Osteoblast (primary cell): ENCODE measurements at regions not wholly inside any gene's neighbourhood (a gene's known extent, or its start where the extent isn't known, plus 50 kb on each side); places are given as distances from the start of the nearest gene placed in this dataset.

Experiments
- DNase-seq: peaks from one replicate; pipeline ENCODE4 v3.0.0; 2011; ENCODE audit warnings: low spot score, mixed read lengths; ENCODE audit not compliant: insufficient read length; ENCODE audit errors: missing footprints
- H2AFZ ChIP-seq: 2 replicates; pipeline ENCODE4 v1.6.0; 2011; ENCODE audit warnings: mild to moderate bottlenecking, low read length
- H3K27ac ChIP-seq: 2 replicates; pipeline ENCODE4 v1.5.1; 2011; ENCODE audit warnings: mild to moderate bottlenecking, low read depth, low read length, moderate library complexity
- H3K27me3 ChIP-seq: 2 replicates; pipeline ENCODE4 v1.6.0; 2012; ENCODE audit warnings: mild to moderate bottlenecking, control low read depth, inconsistent platforms, low read length, moderate library complexity; ENCODE audit not compliant: insufficient read depth
- H3K36me3 ChIP-seq: 2 replicates; pipeline ENCODE4 v1.5.1; 2011; ENCODE audit warnings: mild to moderate bottlenecking, low read length, control low read depth, moderate library complexity; ENCODE audit not compliant: insufficient read depth
- H3K4me1 ChIP-seq: 2 replicates; pipeline ENCODE4 v1.5.1; 2011; ENCODE audit warnings: mild to moderate bottlenecking, low read length, control low read depth, moderate library complexity; ENCODE audit not compliant: insufficient read depth
- H3K4me2 ChIP-seq: 2 replicates; pipeline ENCODE4 v1.6.0; 2011; ENCODE audit warnings: mild to moderate bottlenecking, low read length; ENCODE audit not compliant: insufficient read depth
- H3K4me3 ChIP-seq: fragments of 200-600 bp; sonication (generic); 3 replicates; pipeline ENCODE4 v1.5.1; 2012; ENCODE audit warnings: mild to moderate bottlenecking, low read length, inconsistent platforms; ENCODE audit not compliant: insufficient read depth
- H3K79me2 ChIP-seq: 2 replicates; pipeline ENCODE4 v1.6.0; 2012; ENCODE audit warnings: mild to moderate bottlenecking, low read length, control low read depth, inconsistent platforms; ENCODE audit not compliant: insufficient read depth
- H3K9me3 ChIP-seq: 2 replicates; pipeline ENCODE4 v1.5.1; 2011; ENCODE audit warnings: low read depth, low read length, control low read depth
- H4K20me1 ChIP-seq: 2 replicates; pipeline ENCODE4 v1.6.0; 2012; ENCODE audit warnings: mild to moderate bottlenecking, low read length, control low read depth; ENCODE audit not compliant: insufficient read depth
- CTCF ChIP-seq: IDR thresholded peaks from 2 replicates; pipeline ENCODE4 v1.5.1; 2011; ENCODE audit warnings: mild to moderate bottlenecking, low read depth, low read length, moderate library complexity; ENCODE audit errors: extremely low read depth

GRCh38 chr11:104704146-104704830 is 194.0 kb downstream of the CASP12 start:
- no peaks in the 10 kb centered on the region for H3K79me2 ChIP-seq
- peaks cover 7% of the 10 kb centered on the region for H3K4me1 ChIP-seq
- H3K9me3 ChIP-seq = no peaks in the 10 kb centered on the region
- H3K27me3 ChIP-seq = no peaks in the 10 kb centered on the region
- no peak overlapping the region for H3K27ac ChIP-seq
- no peak for TF ChIP-seq CTCF
- no peak overlapping the region for H2AFZ ChIP-seq
- H3K4me3 ChIP-seq = no peak overlapping the region
- H3K4me2 ChIP-seq = no peak overlapping the region
- H4K20me1 ChIP-seq = no peaks in the 10 kb centered on the region
- no peak for DNase-seq
- H3K36me3 ChIP-seq = no peaks in the 10 kb centered on the region

DNA sequence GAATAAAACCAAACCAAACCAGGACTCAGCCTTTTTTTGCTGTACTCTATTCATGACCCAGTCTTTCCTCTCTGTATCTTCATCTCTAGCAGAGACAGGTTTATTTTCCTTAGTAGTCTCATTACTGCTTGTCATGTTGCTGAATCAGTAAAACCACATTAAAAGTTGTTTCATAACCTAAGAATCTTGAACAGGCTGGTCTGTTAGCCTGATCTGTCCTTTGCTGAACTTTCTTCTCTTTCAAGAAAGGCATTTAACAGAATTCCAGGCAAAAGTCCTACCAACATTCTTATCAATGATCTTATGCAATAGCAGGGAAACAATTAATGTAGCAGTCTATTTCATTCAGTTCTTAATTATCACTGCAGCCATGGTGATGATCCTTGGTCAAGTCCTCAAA is 197.7 kb downstream of the CASP12 start:
- Histone ChIP-seq H3K79me2 (no peaks in the 10 kb centered on the region), H3K27ac (no peak overlapping the region), H4K20me1 (no peaks in the 10 kb centered on the region), H3K36me3 (no peaks in the 10 kb centered on the region), H2AFZ (no peak overlapping the region), H3K4me2 (peak overlapping the region; percentile 10), H3K27me3 (no peaks in the 10 kb centered on the region), H3K4me3 (no peak overlapping the region), H3K9me3 (no peaks in the 10 kb centered on the region), H3K4me1 (peaks cover 4% of the 10 kb centered on the region)
- TF ChIP-seq CTCF = no peak
- DNase-seq = no peak

DNA sequence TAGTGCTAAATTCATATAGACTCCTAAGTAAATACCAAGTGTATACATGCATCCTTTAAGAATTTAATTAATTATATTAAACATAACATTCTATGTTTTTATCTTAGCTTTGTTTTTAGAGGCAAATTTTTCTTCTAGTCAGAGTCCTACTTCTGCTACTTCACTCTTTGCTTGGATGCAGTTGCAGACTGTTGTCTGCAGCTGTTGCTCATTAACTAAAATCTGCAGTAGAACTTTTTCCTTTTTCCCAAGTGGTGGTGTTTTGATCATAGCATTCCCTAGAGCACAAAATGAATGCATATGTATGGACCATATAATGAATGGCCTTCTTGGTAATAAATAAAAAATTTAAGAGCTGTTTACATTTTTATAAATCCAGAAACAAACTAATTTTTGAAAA is 198.3 kb downstream of the CASP12 start:
- Histone ChIP-seq H3K9me3 (no peaks in the 10 kb centered on the region), H3K36me3 (no peaks in the 10 kb centered on the region), H4K20me1 (no peaks in the 10 kb centered on the region), H3K4me2 (no peak overlapping the region), H3K27me3 (no peaks in the 10 kb centered on the region), H3K79me2 (no peaks in the 10 kb centered on the region), H3K4me3 (no peak overlapping the region), H3K4me1 (peaks cover 4% of the 10 kb centered on the region), H2AFZ (no peak overlapping the region), H3K27ac (no peak overlapping the region)
- no peak for TF ChIP-seq CTCF
- no peak for DNase-seq

DNA sequence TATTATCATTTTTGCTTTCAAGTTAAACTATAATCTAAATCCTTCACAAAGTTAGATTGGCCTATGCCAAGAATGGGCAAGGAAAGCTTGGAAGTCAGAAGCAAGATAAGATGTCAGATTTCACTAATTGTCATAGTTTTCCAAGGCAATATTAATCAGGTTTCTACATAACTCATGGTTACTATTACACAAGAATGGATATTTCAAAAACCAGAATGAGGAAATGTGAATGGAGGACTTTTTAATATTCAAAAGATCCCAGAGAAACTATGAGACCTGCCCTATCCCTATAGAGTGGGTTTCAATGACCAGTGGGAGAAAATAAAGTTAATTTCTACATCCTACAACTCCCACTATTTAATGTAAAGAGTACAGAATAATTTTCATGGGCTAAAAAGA is 203.2 kb downstream of the CASP12 start:
- no peak overlapping the region for H3K4me3 ChIP-seq
- no peak overlapping the region for H2AFZ ChIP-seq
- DNase-seq = no peak
- H3K27ac ChIP-seq = peak overlapping the region; percentile 24
- no peaks in the 10 kb centered on the region for H4K20me1 ChIP-seq
- no peaks in the 10 kb centered on the region for H3K9me3 ChIP-seq
- H3K4me2 ChIP-seq = no peak overlapping the region
- H3K79me2 ChIP-seq = no peaks in the 10 kb centered on the region
- no peak for TF ChIP-seq CTCF
- no peaks in the 10 kb centered on the region for H3K36me3 ChIP-seq
- H3K4me1 ChIP-seq = peaks cover 4% of the 10 kb centered on the region
- H3K27me3 ChIP-seq = no peaks in the 10 kb centered on the region
